Endodermal cell (in vitro differentiated cells): ENCODE measurements at regions not wholly inside any gene's neighbourhood (a gene's known extent, or its start where the extent isn't known, plus 50 kb on each side); places are given as distances from the start of the nearest gene placed in this dataset.

Experiments
- DNase-seq: peaks from one replicate; pipeline ENCODE4 v3.0.0-alpha.2; 2017
- H3K27ac ChIP-seq: 2 replicates; pipeline ENCODE4 v1.5.1; 2013; ENCODE audit warnings: mild to moderate bottlenecking, low read depth, low read length, moderate library complexity
- H3K27me3 ChIP-seq: 2 replicates; pipeline ENCODE4 v1.6.1; 2013; ENCODE audit warnings: mild to moderate bottlenecking, low read length, moderate library complexity; ENCODE audit not compliant: insufficient read depth, control insufficient read depth, poor library complexity, severe bottlenecking
- H3K36me3 ChIP-seq: 2 replicates; pipeline ENCODE4 v1.7.0; 2013; ENCODE audit warnings: mild to moderate bottlenecking, low read length, moderate library complexity; ENCODE audit not compliant: control insufficient read depth, insufficient read depth
- H3K4me1 ChIP-seq: one replicate; pipeline ENCODE4 v1.7.0; 2013; ENCODE audit warnings: low read length; ENCODE audit not compliant: control insufficient read depth, insufficient read depth
- H3K4me3 ChIP-seq: 2 replicates; pipeline ENCODE4 v1.5.1; 2013; ENCODE audit warnings: mild to moderate bottlenecking, low read length, moderate library complexity
- H3K9ac ChIP-seq: 2 replicates; pipeline ENCODE4 v1.6.1; 2013; ENCODE audit warnings: mild to moderate bottlenecking, low read length, moderate library complexity; ENCODE audit not compliant: poor library complexity, severe bottlenecking; ENCODE audit errors: extremely low read depth
- H3K9me3 ChIP-seq: 2 replicates; pipeline ENCODE4 v1.6.1; 2013; ENCODE audit warnings: mild to moderate bottlenecking, low read length, moderate library complexity; ENCODE audit not compliant: control insufficient read depth
- H3K27ac Mint-ChIP-seq: 2 replicates; pipeline ENCODE4 v1.8.0; 2020; ENCODE audit warnings: mixed read lengths
- H3K27me3 Mint-ChIP-seq: 2 replicates; pipeline ENCODE4 v1.8.0; 2021; ENCODE audit warnings: mild to moderate bottlenecking, mixed read lengths; ENCODE audit not compliant: insufficient read depth
- H3K36me3 Mint-ChIP-seq: 2 replicates; pipeline ENCODE4 v1.8.0; 2020; ENCODE audit warnings: low read depth, mixed read lengths
- H3K4me1 Mint-ChIP-seq: 2 replicates; pipeline ENCODE4 v1.8.0; 2020; ENCODE audit warnings: mixed read lengths
- H3K4me3 Mint-ChIP-seq: 2 replicates; pipeline ENCODE4 v1.8.0; 2020; ENCODE audit warnings: mild to moderate bottlenecking, moderate library complexity, mixed read lengths
- H3K9me3 Mint-ChIP-seq: 2 replicates; pipeline ENCODE4 v1.8.0; 2020; ENCODE audit warnings: mild to moderate bottlenecking, mixed read lengths
- WGBS, 2 experiments: methylation state at CpG; one replicate each; pipeline versions ENCODE4 v1.1.5 to v1.1.7; 2013; ENCODE audit warnings: missing lambda C conversion rate in 2 of 2, mixed read lengths in 1 of 2; ENCODE audit not compliant: insufficient coverage in 1 of 2, insufficient read length in 1 of 2; 5-methylcytosine and 5-hydroxymethylcytosine counted together
- TF ChIP-seq, protein P1 (sequence below): fragments of 200-600 bp; sonication (generic); conservative IDR thresholded peaks from 2 replicates; pipeline ENCODE4 v1.5.0; 2021; ENCODE audit warnings: antibody characterized with exemption, mild to moderate bottlenecking

DNA sequence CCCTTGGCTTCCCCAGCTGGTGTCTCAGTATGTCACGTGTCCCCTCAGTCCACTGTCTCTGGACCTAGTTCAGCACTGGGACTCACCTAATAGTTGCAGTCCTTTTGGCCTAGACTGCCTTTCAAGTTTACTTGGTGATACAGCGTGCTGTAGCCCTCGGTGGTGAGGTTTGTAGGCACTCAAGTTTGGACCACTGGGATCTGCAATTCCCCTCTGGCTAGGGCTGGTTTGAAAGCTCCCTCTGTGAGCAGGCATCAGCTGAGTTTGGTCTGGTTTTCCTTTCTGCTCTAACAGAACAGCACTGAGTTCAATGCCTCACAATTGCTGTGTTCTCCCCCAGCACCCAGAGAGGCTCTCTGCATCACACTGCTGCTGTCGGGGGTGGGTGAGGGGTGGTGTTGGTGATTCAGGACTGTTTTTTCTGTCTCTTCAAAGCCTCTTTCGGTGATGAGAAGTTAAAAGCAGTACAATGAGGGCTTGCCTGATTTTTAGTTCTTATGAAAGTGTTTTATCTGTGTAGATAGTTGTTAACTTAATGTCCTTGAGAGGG lies 494.2 kb downstream of the TDRD15 start:
- no peak overlapping the region for H3K27ac Mint-ChIP-seq
- DNase-seq: no peak
- Histone ChIP-seq H3K27me3 (no peaks in the 10 kb centered on the region), H3K27ac (no peak overlapping the region), H3K9ac (no peak overlapping the region), H3K9me3 (peaks cover 25% of the 10 kb centered on the region), H3K4me3 (no peak overlapping the region), H3K36me3 (no peaks in the 10 kb centered on the region), H3K4me1 (no peaks in the 10 kb centered on the region)
- H3K4me1 Mint-ChIP-seq: no peaks in the 10 kb centered on the region
- H3K4me3 Mint-ChIP-seq: no peak overlapping the region
- TF ChIP-seq, protein P1, sequence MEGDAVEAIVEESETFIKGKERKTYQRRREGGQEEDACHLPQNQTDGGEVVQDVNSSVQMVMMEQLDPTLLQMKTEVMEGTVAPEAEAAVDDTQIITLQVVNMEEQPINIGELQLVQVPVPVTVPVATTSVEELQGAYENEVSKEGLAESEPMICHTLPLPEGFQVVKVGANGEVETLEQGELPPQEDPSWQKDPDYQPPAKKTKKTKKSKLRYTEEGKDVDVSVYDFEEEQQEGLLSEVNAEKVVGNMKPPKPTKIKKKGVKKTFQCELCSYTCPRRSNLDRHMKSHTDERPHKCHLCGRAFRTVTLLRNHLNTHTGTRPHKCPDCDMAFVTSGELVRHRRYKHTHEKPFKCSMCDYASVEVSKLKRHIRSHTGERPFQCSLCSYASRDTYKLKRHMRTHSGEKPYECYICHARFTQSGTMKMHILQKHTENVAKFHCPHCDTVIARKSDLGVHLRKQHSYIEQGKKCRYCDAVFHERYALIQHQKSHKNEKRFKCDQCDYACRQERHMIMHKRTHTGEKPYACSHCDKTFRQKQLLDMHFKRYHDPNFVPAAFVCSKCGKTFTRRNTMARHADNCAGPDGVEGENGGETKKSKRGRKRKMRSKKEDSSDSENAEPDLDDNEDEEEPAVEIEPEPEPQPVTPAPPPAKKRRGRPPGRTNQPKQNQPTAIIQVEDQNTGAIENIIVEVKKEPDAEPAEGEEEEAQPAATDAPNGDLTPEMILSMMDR: no peak
- 86 to 100% methylated on average over 3 to 5 of the region's 5 CpGs for WGBS, 2 experiments
- H3K27me3 Mint-ChIP-seq: no peaks in the 10 kb centered on the region
- no peaks in the 10 kb centered on the region for H3K36me3 Mint-ChIP-seq
- peaks cover 10% of the 10 kb centered on the region for H3K9me3 Mint-ChIP-seq

DNA sequence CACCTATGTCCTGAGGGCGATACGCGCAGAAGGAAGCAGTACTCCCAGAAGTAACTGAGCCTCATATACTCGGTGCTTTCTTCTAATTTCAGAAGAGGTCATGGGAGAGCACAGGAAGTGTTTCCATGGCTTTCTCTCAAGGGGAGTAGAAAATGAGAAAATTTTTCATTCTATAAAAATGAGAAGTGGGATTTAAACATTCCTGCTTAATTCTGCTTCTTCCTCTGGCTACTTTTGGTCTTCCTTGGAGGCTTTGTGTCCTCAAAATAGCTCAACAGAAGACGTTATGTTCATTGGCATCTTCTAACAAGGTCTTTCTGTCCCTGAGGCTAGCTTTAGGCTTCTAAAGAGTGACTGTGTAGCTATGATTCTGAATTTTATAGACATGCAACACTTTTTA lies 497.0 kb downstream of the TDRD15 start:
- H3K27ac ChIP-seq: no peak overlapping the region
- Mint-ChIP-seq H3K4me1 (no peaks in the 10 kb centered on the region), H3K27me3 (no peaks in the 10 kb centered on the region), H3K36me3 (no peaks in the 10 kb centered on the region), H3K9me3 (peaks cover 4% of the 10 kb centered on the region), H3K4me3 (no peak overlapping the region), H3K27ac (no peak overlapping the region)
- no peaks in the 10 kb centered on the region for H3K4me1 ChIP-seq
- DNase-seq: no peak
- no peaks in the 10 kb centered on the region for H3K36me3 ChIP-seq
- H3K27me3 ChIP-seq: no peaks in the 10 kb centered on the region
- TF ChIP-seq, protein P1: no peak
- WGBS, 2 experiments: 91 to 100% methylated on average over 1 to 5 of the region's 5 CpGs
- H3K9me3 ChIP-seq: no peaks in the 10 kb centered on the region
- no peak overlapping the region for H3K9ac ChIP-seq
- no peak overlapping the region for H3K4me3 ChIP-seq

DNA sequence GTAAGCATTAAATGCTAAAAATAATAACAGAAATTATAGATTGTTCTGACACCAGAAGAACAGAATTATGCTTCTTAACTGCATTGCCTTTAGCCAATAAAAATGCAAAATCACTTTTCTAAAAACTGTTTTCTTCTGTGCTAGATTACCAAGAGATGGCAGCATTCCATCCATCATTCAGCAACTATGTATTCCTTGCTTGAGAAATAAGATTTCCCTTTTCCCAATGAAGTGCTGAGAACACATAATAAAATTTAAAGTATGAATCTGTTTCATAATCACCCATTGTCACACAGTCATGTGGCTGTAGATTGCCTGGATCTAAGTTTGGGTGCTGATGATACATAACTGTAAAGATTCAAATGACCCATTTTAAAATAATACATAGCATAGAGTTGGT lies 504.2 kb downstream of the TDRD15 start:
- peaks cover 3% of the 10 kb centered on the region for H3K4me1 ChIP-seq
- no peak overlapping the region for H3K4me3 ChIP-seq
- H3K27me3 ChIP-seq: no peaks in the 10 kb centered on the region
- Mint-ChIP-seq H3K27me3 (no peaks in the 10 kb centered on the region), H3K4me1 (peaks cover 6% of the 10 kb centered on the region), H3K9me3 (peaks cover 4% of the 10 kb centered on the region), H3K27ac (no peak overlapping the region), H3K4me3 (no peak overlapping the region), H3K36me3 (no peaks in the 10 kb centered on the region)
- no peak overlapping the region for H3K27ac ChIP-seq
- no peak overlapping the region for H3K9ac ChIP-seq
- TF ChIP-seq, protein P1: no peak
- H3K36me3 ChIP-seq: no peaks in the 10 kb centered on the region
- DNase-seq: no peak
- H3K9me3 ChIP-seq: no peaks in the 10 kb centered on the region
